Right lobe of liver (tissue), 4 donors: ENCODE measurements at regions not wholly inside any gene's neighbourhood (a gene's known extent, or its start where the extent isn't known, plus 50 kb on each side); places are given as distances from the start of the nearest gene placed in this dataset.

Experiments
- CTCF ChIP-seq, 4 donors: fragments of 200-600 bp in 3 of 4; fragments of 450-650 bp in 1 of 4; IDR thresholded peaks; one replicate each; pipeline versions ENCODE4 v1.5.1 to v1.8.0; 2016 to 2022; ENCODE audit warnings: antibody characterized with exemption in 4 of 4, mild to moderate bottlenecking in 2 of 4
- POLR2A ChIP-seq: fragments of 450-650 bp; IDR thresholded peaks from one replicate; pipeline ENCODE4 v1.6.1; 2017; ENCODE audit warnings: antibody characterized with exemption, mild to moderate bottlenecking
- donor health status: DM: no; HTN: no; CAD: no.
- donor health status: DM: no; HTN: no; CAD: no.
- donor health status: DM: no; HTN: yes; CAD: no.

DNA sequence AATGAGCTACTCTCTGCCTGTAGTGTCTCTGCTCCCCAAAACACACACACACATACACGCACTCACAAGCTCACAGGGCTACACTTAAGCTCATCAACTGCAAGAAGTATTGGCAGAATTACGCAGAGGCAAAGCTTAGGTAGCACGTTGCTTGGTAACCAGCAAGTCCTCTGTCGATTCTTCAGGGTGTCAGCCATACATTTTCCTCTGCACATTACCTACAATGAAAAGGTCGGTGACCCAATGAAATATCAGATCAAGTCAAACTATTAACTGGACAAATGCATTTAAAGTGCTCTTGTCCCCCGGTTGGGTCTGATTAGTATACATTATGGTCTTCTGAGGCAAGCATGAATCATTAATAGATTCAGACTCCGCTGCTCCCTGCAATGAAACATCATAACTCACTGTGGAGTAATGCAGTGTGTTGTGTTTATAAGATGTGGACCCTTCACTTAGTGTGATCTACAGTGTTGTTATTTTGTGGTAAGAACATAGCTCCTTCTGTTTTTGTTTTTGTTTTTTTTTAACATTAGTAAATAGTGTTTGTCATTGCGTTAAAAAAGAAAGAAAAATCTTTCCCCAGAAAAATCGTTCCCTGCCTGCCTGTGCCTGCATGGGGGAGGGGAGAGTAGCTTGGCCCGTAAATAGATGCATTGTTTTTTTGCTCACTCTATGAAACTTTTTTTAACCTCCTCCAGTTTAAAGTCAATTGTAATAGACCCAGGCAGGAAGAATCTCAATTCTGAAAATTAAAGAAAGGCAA is 325.5 kb downstream of the SFMBT2 start:
- TF ChIP-seq POLR2A (no peak), CTCF (IDR thresholded peaks at IDR 0.05) (no peak)
